WTC11 (cell line): ENCODE measurements at regions not wholly inside any gene's neighbourhood (a gene's known extent, or its start where the extent isn't known, plus 50 kb on each side); places are given as distances from the start of the nearest gene placed in this dataset.

ENCODE experiments used
- ATAC-seq: fragments of 200-7000 bp; cut with Tn5 transposase; 2 replicates; pipeline ENCODE4 v1.10.0; 2021; ENCODE audit warnings: mild to moderate bottlenecking, moderate library complexity
- CTCF ChIA-PET: fragments of 300-600 bp; sonication (Branson Sonifier 250); formaldehyde crosslinking; loops from one replicate; lab custom pipeline; 2021; ENCODE audit warnings: antibody characterized with exemption; lab: Charles Lee
- POLR2A ChIA-PET: fragments of 350-600 bp; sonication (Branson Sonifier 250); formaldehyde crosslinking; loops from one replicate; lab custom pipeline; 2021; ENCODE audit warnings: antibody characterized with exemption; lab: Charles Lee
- DNase-seq: peaks from one replicate; pipeline ENCODE4 v3.0.0; 2021; ENCODE audit warnings: low spot score
- H3K27ac Mint-ChIP-seq: 2 replicates; pipeline ENCODE4 v1.8.0; 2021; ENCODE audit warnings: mixed read lengths
- H3K27me3 Mint-ChIP-seq: 2 replicates; pipeline ENCODE4 v1.8.0; 2021; ENCODE audit warnings: low read depth, mild to moderate bottlenecking, moderate library complexity, mixed read lengths
- H3K36me3 Mint-ChIP-seq: 2 replicates; pipeline ENCODE4 v1.8.0; 2021; ENCODE audit warnings: mixed read lengths
- H3K4me1 Mint-ChIP-seq: 2 replicates; pipeline ENCODE4 v1.8.0; 2022; ENCODE audit warnings: mixed read lengths
- H3K4me3 Mint-ChIP-seq: 2 replicates; pipeline ENCODE4 v1.8.0; 2021; ENCODE audit warnings: mild to moderate bottlenecking, moderate library complexity, mixed read lengths
- H3K9me3 Mint-ChIP-seq: 2 replicates; pipeline ENCODE4 v1.8.0; 2021; ENCODE audit warnings: mixed read lengths
- ATF2 ChIP-seq: sonication (generic); formaldehyde crosslinking; IDR thresholded peaks from 2 replicates; pipeline ENCODE4 v1.8.1; 2022; ENCODE audit warnings: low read depth, missing genetic modification reagents, borderline replicate concordance
- E2F1 ChIP-seq: sonication (generic); formaldehyde crosslinking; IDR thresholded peaks from 2 replicates; pipeline ENCODE4 v1.8.0; 2022; ENCODE audit warnings: mild to moderate bottlenecking, missing genetic modification reagents
- ELF4 ChIP-seq: sonication (generic); formaldehyde crosslinking; IDR thresholded peaks from 2 replicates; pipeline ENCODE4 v1.8.1; 2022; ENCODE audit warnings: low read depth, mild to moderate bottlenecking, moderate library complexity, missing genetic modification reagents
- JAZF1 ChIP-seq: fragments of 250-450 bp; sonication (Bioruptor Pico); IDR thresholded peaks from 2 replicates; pipeline ENCODE4 v1.9.0; 2021; ENCODE audit warnings: moderate library complexity, mild to moderate bottlenecking, inconsistent platforms
- MAX ChIP-seq: sonication (generic); formaldehyde crosslinking; IDR thresholded peaks from 2 replicates; pipeline ENCODE4 v1.8.0; 2022; ENCODE audit warnings: mild to moderate bottlenecking, missing genetic modification reagents
- NR3C1 ChIP-seq: sonication (generic); formaldehyde crosslinking; conservative IDR thresholded peaks from 2 replicates; pipeline ENCODE4 v1.8.1; 2023; ENCODE audit warnings: low read depth, mild to moderate bottlenecking, missing genetic modification reagents
- OVOL2 ChIP-seq: fragments of 250-450 bp; sonication (Bioruptor Pico); IDR thresholded peaks from 2 replicates; pipeline ENCODE4 v1.9.0; 2021; ENCODE audit warnings: mild to moderate bottlenecking, borderline replicate concordance
- PRRX2 ChIP-seq: fragments of 250-450 bp; sonication (Bioruptor Pico); IDR thresholded peaks from 2 replicates; pipeline ENCODE4 v1.8.0; 2021; ENCODE audit warnings: mild to moderate bottlenecking
- RORB ChIP-seq: fragments of 250-450 bp; sonication (Bioruptor Pico); IDR thresholded peaks from 2 replicates; pipeline ENCODE4 v1.9.0; 2021; ENCODE audit warnings: mild to moderate bottlenecking
- ZBTB21 ChIP-seq: sonication (generic); formaldehyde crosslinking; IDR thresholded peaks from 2 replicates; pipeline ENCODE4 v1.8.1; 2023; ENCODE audit warnings: mild to moderate bottlenecking, missing genetic modification reagents, borderline replicate concordance
- ZNF138 ChIP-seq: sonication (generic); formaldehyde crosslinking; conservative IDR thresholded peaks from 2 replicates; pipeline ENCODE4 v1.8.1; 2022; ENCODE audit warnings: mild to moderate bottlenecking, moderate library complexity, missing genetic modification reagents
- ZNF671 ChIP-seq: fragments of 250-450 bp; sonication (Bioruptor Pico); IDR thresholded peaks from 2 replicates; pipeline ENCODE4 v1.8.0; 2021; ENCODE audit warnings: mild to moderate bottlenecking
- TF ChIP-seq, protein P1 (sequence below): fragments of 250-450 bp; sonication (Bioruptor Pico); IDR thresholded peaks from 2 replicates; pipeline ENCODE4 v1.9.0; 2021; ENCODE audit warnings: moderate library complexity, mild to moderate bottlenecking, inconsistent platforms, borderline replicate concordance
- TF ChIP-seq, protein P2 (sequence below): sonication (generic); formaldehyde crosslinking; IDR thresholded peaks from 2 replicates; pipeline ENCODE4 v1.8.1; 2023; ENCODE audit warnings: mild to moderate bottlenecking, missing genetic modification reagents
- TF ChIP-seq, protein P3 (sequence below): sonication (generic); formaldehyde crosslinking; IDR thresholded peaks from 2 replicates; pipeline ENCODE4 v1.8.1; 2023; ENCODE audit warnings: mild to moderate bottlenecking, missing genetic modification reagents, moderate library complexity
- TF ChIP-seq, protein P4 (sequence below): sonication (generic); formaldehyde crosslinking; IDR thresholded peaks from 2 replicates; pipeline ENCODE4 v1.8.1; 2022; ENCODE audit warnings: mild to moderate bottlenecking, moderate library complexity, missing genetic modification reagents
- TF ChIP-seq, protein P5 (sequence below): sonication (generic); formaldehyde crosslinking; IDR thresholded peaks from 2 replicates; pipeline ENCODE4 v1.8.1; 2023; ENCODE audit warnings: mild to moderate bottlenecking, missing genetic modification reagents
- TF ChIP-seq, protein P6 (sequence below): sonication (generic); formaldehyde crosslinking; IDR thresholded peaks from 2 replicates; pipeline ENCODE4 v1.8.1; 2022; ENCODE audit warnings: low read depth, mild to moderate bottlenecking, moderate library complexity, missing genetic modification reagents, borderline replicate concordance

DNA sequence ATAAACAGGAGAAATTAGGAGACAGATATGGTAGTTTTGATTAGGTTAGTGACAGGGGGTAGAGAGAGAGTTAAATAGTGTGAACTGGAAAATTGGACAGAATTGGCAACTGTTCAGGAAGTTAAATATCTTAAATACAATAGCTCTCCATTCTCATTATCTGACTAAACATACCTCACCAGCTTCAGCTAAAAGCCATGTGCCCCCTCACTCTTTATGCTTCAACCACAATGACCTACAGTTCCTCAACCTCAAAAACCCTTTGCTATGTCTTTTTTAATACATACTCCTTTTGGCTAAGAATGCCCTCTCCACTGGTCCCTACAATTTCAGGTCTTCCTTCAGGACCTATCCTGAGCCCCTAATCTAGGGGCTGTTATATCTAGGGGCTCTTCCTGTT, 740.2 kb upstream of the ZEB2 start:
- H3K4me3 Mint-ChIP-seq: no peak overlapping the region
- no peaks in the 10 kb centered on the region for H3K27me3 Mint-ChIP-seq
- DNase-seq (no peak), ATAC-seq (no peak)
- H3K4me1 Mint-ChIP-seq: no peaks in the 10 kb centered on the region
- ChIA-PET POLR2A (no interaction called here), CTCF (no interaction called here)
- TF ChIP-seq, protein P1, sequence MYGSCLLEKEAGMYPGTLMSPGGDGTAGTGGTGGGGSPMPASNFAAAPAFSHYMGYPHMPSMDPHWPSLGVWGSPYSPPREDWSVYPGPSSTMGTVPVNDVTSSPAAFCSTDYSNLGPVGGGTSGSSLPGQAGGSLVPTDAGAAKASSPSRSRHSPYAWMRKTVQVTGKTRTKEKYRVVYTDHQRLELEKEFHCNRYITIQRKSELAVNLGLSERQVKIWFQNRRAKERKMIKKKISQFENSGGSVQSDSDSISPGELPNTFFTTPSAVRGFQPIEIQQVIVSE (CRISPR knock-in tag): no peak
- TF ChIP-seq ZBTB21 (CRISPR knock-in tag) (no peak), ZNF138 (no peak), JAZF1 (no peak), PRRX2 (CRISPR knock-in tag) (no peak), E2F1 (CRISPR knock-in tag) (no peak), OVOL2 (CRISPR knock-in tag) (no peak)
- TF ChIP-seq, protein P2, sequence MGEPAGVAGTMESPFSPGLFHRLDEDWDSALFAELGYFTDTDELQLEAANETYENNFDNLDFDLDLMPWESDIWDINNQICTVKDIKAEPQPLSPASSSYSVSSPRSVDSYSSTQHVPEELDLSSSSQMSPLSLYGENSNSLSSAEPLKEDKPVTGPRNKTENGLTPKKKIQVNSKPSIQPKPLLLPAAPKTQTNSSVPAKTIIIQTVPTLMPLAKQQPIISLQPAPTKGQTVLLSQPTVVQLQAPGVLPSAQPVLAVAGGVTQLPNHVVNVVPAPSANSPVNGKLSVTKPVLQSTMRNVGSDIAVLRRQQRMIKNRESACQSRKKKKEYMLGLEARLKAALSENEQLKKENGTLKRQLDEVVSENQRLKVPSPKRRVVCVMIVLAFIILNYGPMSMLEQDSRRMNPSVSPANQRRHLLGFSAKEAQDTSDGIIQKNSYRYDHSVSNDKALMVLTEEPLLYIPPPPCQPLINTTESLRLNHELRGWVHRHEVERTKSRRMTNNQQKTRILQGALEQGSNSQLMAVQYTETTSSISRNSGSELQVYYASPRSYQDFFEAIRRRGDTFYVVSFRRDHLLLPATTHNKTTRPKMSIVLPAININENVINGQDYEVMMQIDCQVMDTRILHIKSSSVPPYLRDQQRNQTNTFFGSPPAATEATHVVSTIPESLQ (CRISPR knock-in tag): no peak
- TF ChIP-seq, protein P3, sequence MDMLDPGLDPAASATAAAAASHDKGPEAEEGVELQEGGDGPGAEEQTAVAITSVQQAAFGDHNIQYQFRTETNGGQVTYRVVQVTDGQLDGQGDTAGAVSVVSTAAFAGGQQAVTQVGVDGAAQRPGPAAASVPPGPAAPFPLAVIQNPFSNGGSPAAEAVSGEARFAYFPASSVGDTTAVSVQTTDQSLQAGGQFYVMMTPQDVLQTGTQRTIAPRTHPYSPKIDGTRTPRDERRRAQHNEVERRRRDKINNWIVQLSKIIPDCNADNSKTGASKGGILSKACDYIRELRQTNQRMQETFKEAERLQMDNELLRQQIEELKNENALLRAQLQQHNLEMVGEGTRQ (CRISPR knock-in tag): no peak
- TF ChIP-seq, protein P4, sequence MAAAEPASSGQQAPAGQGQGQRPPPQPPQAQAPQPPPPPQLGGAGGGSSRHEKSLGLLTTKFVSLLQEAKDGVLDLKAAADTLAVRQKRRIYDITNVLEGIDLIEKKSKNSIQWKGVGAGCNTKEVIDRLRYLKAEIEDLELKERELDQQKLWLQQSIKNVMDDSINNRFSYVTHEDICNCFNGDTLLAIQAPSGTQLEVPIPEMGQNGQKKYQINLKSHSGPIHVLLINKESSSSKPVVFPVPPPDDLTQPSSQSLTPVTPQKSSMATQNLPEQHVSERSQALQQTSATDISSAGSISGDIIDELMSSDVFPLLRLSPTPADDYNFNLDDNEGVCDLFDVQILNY: no peak
- no peak overlapping the region for H3K27ac Mint-ChIP-seq
- H3K36me3 Mint-ChIP-seq: no peaks in the 10 kb centered on the region
- H3K9me3 Mint-ChIP-seq: peaks cover 4% of the 10 kb centered on the region

GRCh38 chr2:145258903-145259579, 739.1 kb upstream of the ZEB2 start:
- DNase-seq (no peak), ATAC-seq (no peak)
- CTCF ChIA-PET: interaction anchor here (0.7 kb wide), 1 partner anchor 408 kb away, joined by 3 read pairs; no protein-coding TSS in a partner anchor
- no peak for TF ChIP-seq ATF2 (CRISPR knock-in tag)
- TF ChIP-seq NR3C1 (CRISPR knock-in tag): no peak
- TF ChIP-seq RORB (CRISPR knock-in tag): no peak
- TF ChIP-seq, protein P4: no peak
- Mint-ChIP-seq H3K36me3 (no peaks in the 10 kb centered on the region), H3K27me3 (no peaks in the 10 kb centered on the region), H3K4me1 (peaks cover 4% of the 10 kb centered on the region), H3K27ac (no peak overlapping the region), H3K9me3 (peaks cover 4% of the 10 kb centered on the region), H3K4me3 (no peak overlapping the region)
- POLR2A ChIA-PET: no interaction called here

GRCh38 chr2:145257931-145258330, 738.0 kb upstream of the ZEB2 start:
- Mint-ChIP-seq H3K27me3 (no peaks in the 10 kb centered on the region), H3K9me3 (peaks cover 4% of the 10 kb centered on the region), H3K36me3 (no peaks in the 10 kb centered on the region), H3K4me3 (no peak overlapping the region), H3K4me1 (peaks cover 11% of the 10 kb centered on the region), H3K27ac (no peak overlapping the region)
- ATAC-seq (no peak), DNase-seq (no peak)
- CTCF ChIA-PET: interaction anchor here (0.8 kb wide), 1 partner anchor 73 kb away, joined by 3 read pairs; no protein-coding TSS in a partner anchor
- POLR2A ChIA-PET: no interaction called here
- TF ChIP-seq, protein P5, sequence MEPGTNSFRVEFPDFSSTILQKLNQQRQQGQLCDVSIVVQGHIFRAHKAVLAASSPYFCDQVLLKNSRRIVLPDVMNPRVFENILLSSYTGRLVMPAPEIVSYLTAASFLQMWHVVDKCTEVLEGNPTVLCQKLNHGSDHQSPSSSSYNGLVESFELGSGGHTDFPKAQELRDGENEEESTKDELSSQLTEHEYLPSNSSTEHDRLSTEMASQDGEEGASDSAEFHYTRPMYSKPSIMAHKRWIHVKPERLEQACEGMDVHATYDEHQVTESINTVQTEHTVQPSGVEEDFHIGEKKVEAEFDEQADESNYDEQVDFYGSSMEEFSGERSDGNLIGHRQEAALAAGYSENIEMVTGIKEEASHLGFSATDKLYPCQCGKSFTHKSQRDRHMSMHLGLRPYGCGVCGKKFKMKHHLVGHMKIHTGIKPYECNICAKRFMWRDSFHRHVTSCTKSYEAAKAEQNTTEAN (CRISPR knock-in tag): no peak
- TF ChIP-seq, protein P6, sequence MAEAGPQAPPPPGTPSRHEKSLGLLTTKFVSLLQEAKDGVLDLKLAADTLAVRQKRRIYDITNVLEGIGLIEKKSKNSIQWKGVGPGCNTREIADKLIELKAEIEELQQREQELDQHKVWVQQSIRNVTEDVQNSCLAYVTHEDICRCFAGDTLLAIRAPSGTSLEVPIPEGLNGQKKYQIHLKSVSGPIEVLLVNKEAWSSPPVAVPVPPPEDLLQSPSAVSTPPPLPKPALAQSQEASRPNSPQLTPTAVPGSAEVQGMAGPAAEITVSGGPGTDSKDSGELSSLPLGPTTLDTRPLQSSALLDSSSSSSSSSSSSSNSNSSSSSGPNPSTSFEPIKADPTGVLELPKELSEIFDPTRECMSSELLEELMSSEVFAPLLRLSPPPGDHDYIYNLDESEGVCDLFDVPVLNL (CRISPR knock-in tag): no peak
- TF ChIP-seq ATF2 (CRISPR knock-in tag) (no peak), MAX (no peak), ZNF671 (CRISPR knock-in tag) (no peak), ELF4 (CRISPR knock-in tag) (no peak)
